Endodermal cell (in vitro differentiated cells): ENCODE measurements at regions not wholly inside any gene's neighbourhood (a gene's known extent, or its start where the extent isn't known, plus 50 kb on each side); places are given as distances from the start of the nearest gene placed in this dataset.

ENCODE experiments used
- DNase-seq: peaks from one replicate; pipeline ENCODE4 v3.0.0-alpha.2; 2017
- H3K27ac ChIP-seq: 2 replicates; pipeline ENCODE4 v1.5.1; 2013; ENCODE audit warnings: mild to moderate bottlenecking, low read depth, low read length, moderate library complexity
- H3K27me3 ChIP-seq: 2 replicates; pipeline ENCODE4 v1.6.1; 2013; ENCODE audit warnings: mild to moderate bottlenecking, low read length, moderate library complexity; ENCODE audit not compliant: insufficient read depth, control insufficient read depth, poor library complexity, severe bottlenecking
- H3K36me3 ChIP-seq: 2 replicates; pipeline ENCODE4 v1.7.0; 2013; ENCODE audit warnings: mild to moderate bottlenecking, low read length, moderate library complexity; ENCODE audit not compliant: control insufficient read depth, insufficient read depth
- H3K4me1 ChIP-seq: one replicate; pipeline ENCODE4 v1.7.0; 2013; ENCODE audit warnings: low read length; ENCODE audit not compliant: control insufficient read depth, insufficient read depth
- H3K4me3 ChIP-seq: 2 replicates; pipeline ENCODE4 v1.5.1; 2013; ENCODE audit warnings: mild to moderate bottlenecking, low read length, moderate library complexity
- H3K9ac ChIP-seq: 2 replicates; pipeline ENCODE4 v1.6.1; 2013; ENCODE audit warnings: mild to moderate bottlenecking, low read length, moderate library complexity; ENCODE audit not compliant: poor library complexity, severe bottlenecking; ENCODE audit errors: extremely low read depth
- H3K9me3 ChIP-seq: 2 replicates; pipeline ENCODE4 v1.6.1; 2013; ENCODE audit warnings: mild to moderate bottlenecking, low read length, moderate library complexity; ENCODE audit not compliant: control insufficient read depth
- H3K27ac Mint-ChIP-seq: 2 replicates; pipeline ENCODE4 v1.8.0; 2020; ENCODE audit warnings: mixed read lengths
- H3K27me3 Mint-ChIP-seq: 2 replicates; pipeline ENCODE4 v1.8.0; 2021; ENCODE audit warnings: mild to moderate bottlenecking, mixed read lengths; ENCODE audit not compliant: insufficient read depth
- H3K36me3 Mint-ChIP-seq: 2 replicates; pipeline ENCODE4 v1.8.0; 2020; ENCODE audit warnings: low read depth, mixed read lengths
- H3K4me1 Mint-ChIP-seq: 2 replicates; pipeline ENCODE4 v1.8.0; 2020; ENCODE audit warnings: mixed read lengths
- H3K4me3 Mint-ChIP-seq: 2 replicates; pipeline ENCODE4 v1.8.0; 2020; ENCODE audit warnings: mild to moderate bottlenecking, moderate library complexity, mixed read lengths
- H3K9me3 Mint-ChIP-seq: 2 replicates; pipeline ENCODE4 v1.8.0; 2020; ENCODE audit warnings: mild to moderate bottlenecking, mixed read lengths
- CTCF ChIP-seq: fragments of 200-600 bp; sonication (generic); conservative IDR thresholded peaks from 2 replicates; pipeline ENCODE4 v1.5.0; 2021; ENCODE audit warnings: antibody characterized with exemption, mild to moderate bottlenecking
- WGBS, 2 experiments: methylation state at CpG; one replicate each; pipeline versions ENCODE4 v1.1.5 to v1.1.7; 2013; ENCODE audit warnings: missing lambda C conversion rate in 2 of 2, mixed read lengths in 1 of 2; ENCODE audit not compliant: insufficient coverage in 1 of 2, insufficient read length in 1 of 2; 5-methylcytosine and 5-hydroxymethylcytosine counted together

GRCh38 chr1:82452096-82452495 lies 651.4 kb downstream of the ADGRL2 start:
- H3K4me1 ChIP-seq = no peaks in the 10 kb centered on the region
- peaks cover 14% of the 10 kb centered on the region for H3K9me3 Mint-ChIP-seq
- H3K27me3 Mint-ChIP-seq = peaks cover 2% of the 10 kb centered on the region
- peaks cover 18% of the 10 kb centered on the region for H3K9me3 ChIP-seq
- H3K27ac Mint-ChIP-seq = no peak overlapping the region
- H3K9ac ChIP-seq = no peak overlapping the region
- no peaks in the 10 kb centered on the region for H3K36me3 Mint-ChIP-seq
- H3K4me1 Mint-ChIP-seq = no peaks in the 10 kb centered on the region
- no peak for TF ChIP-seq CTCF
- no peak overlapping the region for H3K4me3 ChIP-seq
- no peak overlapping the region for H3K4me3 Mint-ChIP-seq
- H3K36me3 ChIP-seq = no peaks in the 10 kb centered on the region
- H3K27ac ChIP-seq = no peak overlapping the region
- no peaks in the 10 kb centered on the region for H3K27me3 ChIP-seq
- no peak for DNase-seq

GRCh38 chr1:82451191-82451590 lies 650.5 kb downstream of the ADGRL2 start:
- WGBS, 2 experiments = 86 to 100% methylated on average over 2 of the region's 2 CpGs
- Mint-ChIP-seq H3K27me3 (peaks cover 2% of the 10 kb centered on the region), H3K36me3 (no peaks in the 10 kb centered on the region), H3K4me1 (no peaks in the 10 kb centered on the region), H3K4me3 (no peak overlapping the region), H3K27ac (no peak overlapping the region), H3K9me3 (peaks cover 14% of the 10 kb centered on the region)
- H3K4me1 ChIP-seq = no peaks in the 10 kb centered on the region
- no peaks in the 10 kb centered on the region for H3K27me3 ChIP-seq
- no peaks in the 10 kb centered on the region for H3K36me3 ChIP-seq
- H3K9me3 ChIP-seq = peaks cover 18% of the 10 kb centered on the region
- no peak overlapping the region for H3K4me3 ChIP-seq
- no peak for TF ChIP-seq CTCF
- DNase-seq = no peak
- H3K9ac ChIP-seq = no peak overlapping the region
- H3K27ac ChIP-seq = no peak overlapping the region

GRCh38 chr1:82449506-82450057 lies 648.8 kb downstream of the ADGRL2 start:
- DNase-seq = no peak
- no peak overlapping the region for H3K4me3 ChIP-seq
- Mint-ChIP-seq H3K27ac (no peak overlapping the region), H3K4me1 (no peaks in the 10 kb centered on the region), H3K4me3 (no peak overlapping the region), H3K36me3 (no peaks in the 10 kb centered on the region), H3K27me3 (peaks cover 2% of the 10 kb centered on the region), H3K9me3 (peaks cover 14% of the 10 kb centered on the region)
- no peaks in the 10 kb centered on the region for H3K36me3 ChIP-seq
- H3K27me3 ChIP-seq = no peaks in the 10 kb centered on the region
- H3K4me1 ChIP-seq = no peaks in the 10 kb centered on the region
- no peak overlapping the region for H3K27ac ChIP-seq
- no peak overlapping the region for H3K9ac ChIP-seq
- TF ChIP-seq CTCF = no peak
- 70 to 86% methylated on average over 3 to 4 of the region's 4 CpGs for WGBS, 2 experiments
- peaks cover 18% of the 10 kb centered on the region for H3K9me3 ChIP-seq
